ENCODE measurements at regions not wholly inside any gene's neighbourhood (a gene's known extent, or its start where the extent isn't known, plus 50 kb on each side); places are given as distances from the start of the nearest gene placed in this dataset.

- intact Hi-C loops (cut with DNase I; ENCODE audit: low total_unique reads) = no loop called here
- DNase-seq (ENCODE audit: low spot score in 2 of 2) = no peak
- no peak for TF ChIP-seq CTCF (IDR thresholded peaks at IDR 0.05)
- Histone ChIP-seq H3K27me3 (no peaks in the 10 kb centered on the region), H3K36me3 (no peaks in the 10 kb centered on the region), H3K27ac (no peak overlapping the region), H3K4me3 (no peak overlapping the region), H3K9me3 (no peaks in the 10 kb centered on the region), H3K4me1 (no peaks in the 10 kb centered on the region)
These were observed 159.8 kb downstream of the SUCLG1 start for GRCh38 chr2:84299211-84299775.

- no peaks in the 10 kb centered on the region for H3K9me3 ChIP-seq
- H3K4me1 ChIP-seq = no peaks in the 10 kb centered on the region
- no peaks in the 10 kb centered on the region for H3K27me3 ChIP-seq
- intact Hi-C loops (cut with DNase I; ENCODE audit: low total_unique reads) = no loop called here
- H3K36me3 ChIP-seq = no peaks in the 10 kb centered on the region
- H3K27ac ChIP-seq = no peak overlapping the region
- no peak overlapping the region for H3K4me3 ChIP-seq
- no peak for DNase-seq (ENCODE audit: low spot score in 2 of 2)
- no peak for TF ChIP-seq CTCF (IDR thresholded peaks at IDR 0.05)
- no peak for TF ChIP-seq POLR2AphosphoS5 (IDR thresholded peaks at IDR 0.05)
- TF ChIP-seq POLR2A (IDR thresholded peaks at IDR 0.05) = no peak
These were observed 161.9 kb downstream of the SUCLG1 start for GRCh38 chr2:84297155-84297554.

GRCh38 chr2:84293791-84294380, 165.2 kb downstream of the SUCLG1 start:
- intact Hi-C loops (cut with DNase I; ENCODE audit: low total_unique reads) = no loop called here
- Histone ChIP-seq H3K36me3 (no peaks in the 10 kb centered on the region), H3K27me3 (no peaks in the 10 kb centered on the region), H3K4me3 (no peak overlapping the region), H3K27ac (no peak overlapping the region), H3K4me1 (no peaks in the 10 kb centered on the region), H3K9me3 (no peaks in the 10 kb centered on the region)
- TF ChIP-seq CTCF (IDR thresholded peaks at IDR 0.05) (no peak), POLR2A (IDR thresholded peaks at IDR 0.05) (no peak), POLR2AphosphoS5 (IDR thresholded peaks at IDR 0.05) (no peak)
- no peak for DNase-seq (ENCODE audit: low spot score in 2 of 2)

- H3K4me1 ChIP-seq = no peaks in the 10 kb centered on the region
- no peak overlapping the region for H3K4me3 ChIP-seq
- H3K27me3 ChIP-seq = no peaks in the 10 kb centered on the region
- no peaks in the 10 kb centered on the region for H3K36me3 ChIP-seq
- H3K27ac ChIP-seq = no peak overlapping the region
- no peak for DNase-seq (ENCODE audit: low spot score in 2 of 2)
- intact Hi-C loops (cut with DNase I; ENCODE audit: low total_unique reads) = no loop called here
- no peaks in the 10 kb centered on the region for H3K9me3 ChIP-seq
- no peak for TF ChIP-seq CTCF (IDR thresholded peaks at IDR 0.05)
- no peak for TF ChIP-seq POLR2AphosphoS5 (IDR thresholded peaks at IDR 0.05)
- TF ChIP-seq POLR2A (IDR thresholded peaks at IDR 0.05) = no peak
These were observed 166.5 kb downstream of the SUCLG1 start for GRCh38 chr2:84292545-84292944.

- intact Hi-C loops (cut with DNase I; ENCODE audit: low total_unique reads) = no loop called here
- H3K27me3 ChIP-seq = no peaks in the 10 kb centered on the region
- H3K36me3 ChIP-seq = no peaks in the 10 kb centered on the region
These were observed 168.5 kb downstream of the SUCLG1 start for GRCh38 chr2:84290537-84290936.

More at GRCh38 chr2:84290537-84290936, 168.5 kb downstream of the SUCLG1 start:
- TF ChIP-seq POLR2AphosphoS5 (IDR thresholded peaks at IDR 0.05) (no peak), POLR2A (IDR thresholded peaks at IDR 0.05) (no peak), CTCF (IDR thresholded peaks at IDR 0.05) (no peak)
- Histone ChIP-seq H3K4me1 (no peaks in the 10 kb centered on the region), H3K9me3 (no peaks in the 10 kb centered on the region), H3K4me3 (no peak overlapping the region), H3K27ac (no peak overlapping the region)
- DNase-seq (ENCODE audit: low spot score in 2 of 2) = no peak

Data from breast epithelium (tissue), 4 donors.